GM13976 (cell line): ENCODE measurements at regions not wholly inside any gene's neighbourhood (a gene's known extent, or its start where the extent isn't known, plus 50 kb on each side); places are given as distances from the start of the nearest gene placed in this dataset.
"Not testable (repeated sequence)": the region's sequence is repeated elsewhere in the genome, so short reads cannot be mapped to it uniquely, and the experiment has no call there.

Experiments used
- DNase-seq: peaks from one replicate; pipeline ENCODE4 v3.0.0; 2012; ENCODE audit warnings: low spot score
- in situ Hi-C: fragments of 300-500 bp; cut with MboI; formaldehyde crosslinking; loops from one replicate; pipeline ENCODE4 v1.12.0; 2022; ENCODE audit warnings: low sequenced_read_pairs, mixed read lengths, inconsistent platforms; ENCODE audit not compliant: unreplicated experiment
- TF ChIP-seq, protein P1 (sequence below): IDR thresholded peaks from 2 replicates; pipeline ENCODE4 v1.5.1; 2012; ENCODE audit warnings: borderline replicate concordance, mild to moderate bottlenecking; ENCODE audit not compliant: insufficient read depth; ENCODE audit errors: extremely low read depth, missing control alignments, control extremely low read depth

DNA sequence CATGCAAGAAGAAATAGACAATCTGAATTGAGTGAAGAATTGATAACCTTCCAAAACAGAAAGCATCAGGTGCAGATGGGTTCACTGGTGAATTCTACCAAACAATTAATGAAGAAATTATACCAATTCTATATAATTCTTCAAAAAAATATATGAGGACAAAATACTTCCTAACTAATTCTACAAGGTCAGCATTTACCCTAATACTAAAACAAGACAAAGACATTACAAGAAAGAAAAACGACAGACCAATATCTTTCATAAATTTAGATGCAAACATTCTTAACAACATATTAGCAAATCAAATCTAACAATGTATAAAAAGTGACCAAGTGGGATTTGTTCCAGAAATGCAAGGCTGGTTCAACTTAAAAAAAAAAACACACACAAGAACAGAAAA is 183.9 kb downstream of the BARX1 start:
- TF ChIP-seq, protein P1, sequence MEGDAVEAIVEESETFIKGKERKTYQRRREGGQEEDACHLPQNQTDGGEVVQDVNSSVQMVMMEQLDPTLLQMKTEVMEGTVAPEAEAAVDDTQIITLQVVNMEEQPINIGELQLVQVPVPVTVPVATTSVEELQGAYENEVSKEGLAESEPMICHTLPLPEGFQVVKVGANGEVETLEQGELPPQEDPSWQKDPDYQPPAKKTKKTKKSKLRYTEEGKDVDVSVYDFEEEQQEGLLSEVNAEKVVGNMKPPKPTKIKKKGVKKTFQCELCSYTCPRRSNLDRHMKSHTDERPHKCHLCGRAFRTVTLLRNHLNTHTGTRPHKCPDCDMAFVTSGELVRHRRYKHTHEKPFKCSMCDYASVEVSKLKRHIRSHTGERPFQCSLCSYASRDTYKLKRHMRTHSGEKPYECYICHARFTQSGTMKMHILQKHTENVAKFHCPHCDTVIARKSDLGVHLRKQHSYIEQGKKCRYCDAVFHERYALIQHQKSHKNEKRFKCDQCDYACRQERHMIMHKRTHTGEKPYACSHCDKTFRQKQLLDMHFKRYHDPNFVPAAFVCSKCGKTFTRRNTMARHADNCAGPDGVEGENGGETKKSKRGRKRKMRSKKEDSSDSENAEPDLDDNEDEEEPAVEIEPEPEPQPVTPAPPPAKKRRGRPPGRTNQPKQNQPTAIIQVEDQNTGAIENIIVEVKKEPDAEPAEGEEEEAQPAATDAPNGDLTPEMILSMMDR, result no peak
- in situ Hi-C loops, result no loop called here
- no peak for DNase-seq

DNA sequence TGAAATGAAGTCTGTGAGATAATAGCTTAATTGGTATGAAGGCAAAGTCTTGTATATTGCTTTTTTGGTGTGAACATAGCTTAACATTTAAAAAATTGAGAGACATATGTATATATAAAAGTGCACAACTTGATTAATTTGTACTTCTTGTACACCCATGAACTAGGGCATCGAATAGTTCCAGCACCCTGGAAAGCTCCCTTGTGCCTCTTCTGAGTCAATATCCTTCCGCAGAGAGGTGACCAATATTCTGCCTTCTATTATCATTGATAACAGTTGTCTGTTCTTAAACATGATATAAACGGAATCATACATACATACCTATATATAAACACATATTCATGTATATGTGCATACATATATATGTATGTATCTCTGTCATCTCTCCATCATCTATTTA is 185.4 kb downstream of the PHF2 start:
- TF ChIP-seq, protein P1, result no peak
- in situ Hi-C loops, result no loop called here
- no peak for DNase-seq

GRCh38 chr9:93750045-93750444 is 173.7 kb downstream of the PHF2 start:
- TF ChIP-seq, protein P1, result no peak
- DNase-seq, result no peak
- in situ Hi-C loops, result no loop called here

DNA sequence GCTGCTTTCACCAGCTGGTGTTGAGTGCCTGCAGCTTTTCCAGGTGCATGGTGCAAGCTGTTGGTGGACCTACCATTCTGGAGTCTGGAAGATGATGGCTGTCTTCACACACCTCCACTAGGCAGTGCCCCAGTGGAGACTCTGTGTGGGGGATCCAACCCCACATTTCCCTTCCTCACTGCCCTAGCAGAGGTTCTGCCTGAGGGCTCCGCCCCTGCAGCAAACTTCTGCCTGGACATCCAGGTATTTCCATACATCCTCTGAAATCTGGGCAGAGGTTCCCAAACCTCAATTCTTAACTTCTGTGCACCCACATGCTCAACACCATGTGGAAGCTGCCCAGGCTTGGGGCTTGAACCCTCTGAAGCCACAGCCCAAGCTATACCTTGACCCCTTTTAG is 172.4 kb downstream of the PHF2 start:
- DNase-seq, in situ Hi-C loops: not testable (repeated sequence)

DNA sequence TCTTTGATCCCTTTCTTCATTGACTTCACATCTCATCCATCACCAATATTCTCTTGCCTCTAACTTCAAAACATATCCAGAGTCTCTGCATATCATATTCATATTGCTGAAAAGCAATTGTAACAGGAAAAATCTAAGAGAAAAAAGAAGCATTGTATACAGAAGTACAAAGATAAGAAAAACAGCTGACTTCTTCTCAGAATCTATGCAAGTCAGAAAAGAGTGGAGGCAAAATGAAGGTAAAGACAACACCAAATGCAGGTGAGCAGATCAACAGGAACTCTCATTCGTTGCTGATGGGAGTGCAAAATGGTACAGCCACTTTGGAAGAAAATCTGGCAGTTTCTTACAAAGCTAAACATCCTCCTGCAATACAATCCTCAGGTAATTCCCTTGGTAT is 155.6 kb downstream of the PHF2 start:
- in situ Hi-C loops, result no loop called here
- TF ChIP-seq, protein P1, result no peak
- DNase-seq, result no peak

- in situ Hi-C loops, result no loop called here
- no peak for DNase-seq
- TF ChIP-seq, protein P1, result no peak
These were observed 154.3 kb downstream of the PHF2 start for GRCh38 chr9:93730648-93731047.

DNA sequence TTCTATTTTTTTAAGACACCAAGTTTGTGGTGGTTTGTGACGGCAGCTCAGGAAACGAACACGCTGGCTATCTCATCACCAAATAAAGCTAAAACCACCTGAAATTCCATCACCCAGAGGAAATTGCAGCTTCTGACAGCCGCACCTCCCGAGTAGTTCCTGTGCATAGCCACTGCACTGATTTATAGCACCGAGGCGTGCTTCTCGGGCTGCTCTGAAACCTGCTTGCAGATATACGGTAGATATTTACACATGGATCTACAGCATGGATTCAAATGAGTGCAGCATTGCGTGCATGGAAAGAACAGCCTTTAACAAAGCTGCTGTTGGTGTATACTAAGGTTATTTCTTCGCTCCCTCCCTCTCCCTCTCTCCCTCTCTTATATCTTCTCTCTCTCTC is 153.8 kb downstream of the PHF2 start:
- in situ Hi-C loops, result no loop called here
- TF ChIP-seq, protein P1, result no peak
- DNase-seq, result no peak
